ENCODE measurements at regions not wholly inside any gene's neighbourhood (a gene's known extent, or its start where the extent isn't known, plus 50 kb on each side); places are given as distances from the start of the nearest gene placed in this dataset.

DNA sequence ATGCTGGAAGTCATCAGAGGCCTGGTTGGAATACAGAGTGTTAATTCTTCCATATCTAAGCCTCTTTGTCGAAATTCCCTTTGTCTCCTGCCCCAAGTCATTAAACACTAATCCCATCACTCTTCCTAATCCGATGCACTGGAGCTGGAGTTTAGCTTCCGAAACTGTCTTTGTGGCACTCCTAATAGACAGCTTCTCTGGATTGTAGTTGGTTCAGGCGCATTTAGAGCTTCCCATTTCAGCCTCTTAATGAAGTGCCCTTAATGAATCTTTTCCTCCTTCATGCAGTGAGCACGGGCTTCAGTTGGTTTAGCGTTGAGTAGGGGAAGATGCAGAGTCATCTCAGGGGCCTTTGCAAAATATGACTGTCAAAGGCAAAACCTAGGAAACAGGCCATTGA lies 72.2 kb upstream of the MEIS1 start:
- Histone ChIP-seq H3K9ac (ENCODE audit: low read length) (no peak overlapping the region), H3K79me2 (ENCODE audit: insufficient read depth, low read length) (no peaks in the 10 kb centered on the region), H3K4me3 (ENCODE audit: insufficient read depth, low read length, poor library complexity, severe bottlenecking) (no peak overlapping the region), H3K9me3 (ENCODE audit: insufficient read depth, low read length) (no peaks in the 10 kb centered on the region), H3K27ac (ENCODE audit: low read depth, low read length) (no peak overlapping the region), H3K9me2 (replicated peaks; ENCODE audit: insufficient read depth, low read length) (no peaks in the 10 kb centered on the region), H3K27me3 (ENCODE audit: low read length) (no peaks in the 10 kb centered on the region), H3F3A (ENCODE audit: insufficient read depth) (no peaks in the 10 kb centered on the region), H3K4me2 (ENCODE audit: low read depth, low read length, poor library complexity, severe bottlenecking) (no peak overlapping the region), H4K20me1 (ENCODE audit: low read depth, low read length) (no peaks in the 10 kb centered on the region), H2AFZ (ENCODE audit: low read depth, low read length, severe bottlenecking) (no peak overlapping the region), H3K36me3 (ENCODE audit: low read length) (no peaks in the 10 kb centered on the region)
- no peak for TF ChIP-seq EZH2phosphoT487 (conservative IDR thresholded peaks at IDR 0.05; ENCODE audit: low read length)
- TF ChIP-seq, protein P1, sequence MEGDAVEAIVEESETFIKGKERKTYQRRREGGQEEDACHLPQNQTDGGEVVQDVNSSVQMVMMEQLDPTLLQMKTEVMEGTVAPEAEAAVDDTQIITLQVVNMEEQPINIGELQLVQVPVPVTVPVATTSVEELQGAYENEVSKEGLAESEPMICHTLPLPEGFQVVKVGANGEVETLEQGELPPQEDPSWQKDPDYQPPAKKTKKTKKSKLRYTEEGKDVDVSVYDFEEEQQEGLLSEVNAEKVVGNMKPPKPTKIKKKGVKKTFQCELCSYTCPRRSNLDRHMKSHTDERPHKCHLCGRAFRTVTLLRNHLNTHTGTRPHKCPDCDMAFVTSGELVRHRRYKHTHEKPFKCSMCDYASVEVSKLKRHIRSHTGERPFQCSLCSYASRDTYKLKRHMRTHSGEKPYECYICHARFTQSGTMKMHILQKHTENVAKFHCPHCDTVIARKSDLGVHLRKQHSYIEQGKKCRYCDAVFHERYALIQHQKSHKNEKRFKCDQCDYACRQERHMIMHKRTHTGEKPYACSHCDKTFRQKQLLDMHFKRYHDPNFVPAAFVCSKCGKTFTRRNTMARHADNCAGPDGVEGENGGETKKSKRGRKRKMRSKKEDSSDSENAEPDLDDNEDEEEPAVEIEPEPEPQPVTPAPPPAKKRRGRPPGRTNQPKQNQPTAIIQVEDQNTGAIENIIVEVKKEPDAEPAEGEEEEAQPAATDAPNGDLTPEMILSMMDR (IDR thresholded peaks at IDR 0.05; ENCODE audit: insufficient read depth, low read length, poor library complexity, severe bottlenecking): no peak

DNA sequence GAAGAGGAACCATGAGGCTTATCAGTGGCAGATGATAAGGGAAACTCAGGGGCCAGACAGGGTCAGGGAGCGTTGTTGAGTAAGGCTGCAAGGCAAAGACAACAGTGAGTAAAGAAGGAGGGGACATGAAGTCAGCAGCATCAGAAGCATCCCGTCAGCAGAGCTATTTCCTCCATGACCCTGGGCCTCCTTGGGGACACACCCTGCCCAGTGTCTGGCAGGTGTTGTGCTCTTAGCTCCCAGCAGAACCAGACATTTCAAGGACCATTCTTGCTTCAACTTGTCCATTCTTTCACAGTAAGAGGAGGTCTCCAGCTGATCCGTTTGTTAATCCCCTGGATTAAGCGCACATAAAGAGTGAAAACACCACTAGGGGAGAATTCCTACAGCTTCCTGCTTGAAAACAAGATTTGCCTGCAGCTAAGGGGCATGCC lies 88.7 kb upstream of the MEIS1 start:
- TF ChIP-seq, protein P1 (IDR thresholded peaks at IDR 0.05; ENCODE audit: insufficient read depth, low read length, poor library complexity, severe bottlenecking): no peak
- no peak for TF ChIP-seq EZH2phosphoT487 (conservative IDR thresholded peaks at IDR 0.05; ENCODE audit: low read length)
- Histone ChIP-seq H3F3A (ENCODE audit: insufficient read depth) (no peaks in the 10 kb centered on the region), H3K4me2 (ENCODE audit: low read depth, low read length, poor library complexity, severe bottlenecking) (no peak overlapping the region), H3K4me3 (ENCODE audit: insufficient read depth, low read length, poor library complexity, severe bottlenecking) (no peak overlapping the region), H3K9ac (ENCODE audit: low read length) (no peak overlapping the region), H3K9me2 (replicated peaks; ENCODE audit: insufficient read depth, low read length) (no peaks in the 10 kb centered on the region), H3K9me3 (ENCODE audit: insufficient read depth, low read length) (no peaks in the 10 kb centered on the region), H3K27ac (ENCODE audit: low read depth, low read length) (no peak overlapping the region), H3K36me3 (ENCODE audit: low read length) (no peaks in the 10 kb centered on the region), H3K79me2 (ENCODE audit: insufficient read depth, low read length) (no peaks in the 10 kb centered on the region), H4K20me1 (ENCODE audit: low read depth, low read length) (no peaks in the 10 kb centered on the region), H3K27me3 (ENCODE audit: low read length) (no peaks in the 10 kb centered on the region), H2AFZ (ENCODE audit: low read depth, low read length, severe bottlenecking) (no peak overlapping the region)

DNA sequence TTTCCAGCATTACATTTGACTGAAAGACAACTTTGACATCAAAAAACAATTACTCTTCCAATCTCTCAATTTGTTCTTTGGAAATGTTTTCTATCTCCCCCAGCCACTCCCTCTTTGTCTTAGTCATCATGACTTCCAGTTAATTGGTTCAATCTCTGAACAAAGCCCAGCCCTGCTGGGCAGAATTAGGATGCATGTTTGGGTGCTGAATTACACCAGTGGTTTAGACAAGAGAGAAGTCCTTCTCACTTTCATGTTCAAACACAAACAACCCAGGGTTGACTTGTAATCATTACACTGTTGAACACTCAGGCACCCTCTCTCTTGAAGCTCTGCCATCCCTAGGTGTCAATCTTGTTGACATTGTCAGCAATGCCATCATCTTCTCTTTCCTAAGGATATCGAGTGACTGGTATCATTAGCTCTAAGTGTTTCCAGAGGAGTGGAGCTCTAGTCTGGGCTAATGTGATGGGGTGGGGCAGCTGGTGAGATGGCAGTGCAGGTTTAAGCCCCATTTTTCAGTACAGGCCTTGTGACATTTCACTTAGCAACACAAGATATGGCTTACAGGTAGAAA lies 90.8 kb upstream of the MEIS1 start:
- H3K4me2 ChIP-seq (ENCODE audit: low read depth, low read length, poor library complexity, severe bottlenecking): no peak overlapping the region
- H3K4me3 ChIP-seq (ENCODE audit: insufficient read depth, low read length, poor library complexity, severe bottlenecking): no peak overlapping the region
- no peaks in the 10 kb centered on the region for H3K9me2 ChIP-seq (replicated peaks; ENCODE audit: insufficient read depth, low read length)
- no peaks in the 10 kb centered on the region for H4K20me1 ChIP-seq (ENCODE audit: low read depth, low read length)
- TF ChIP-seq EZH2phosphoT487 (conservative IDR thresholded peaks at IDR 0.05; ENCODE audit: low read length): no peak
- TF ChIP-seq, protein P1 (IDR thresholded peaks at IDR 0.05; ENCODE audit: insufficient read depth, low read length, poor library complexity, severe bottlenecking): no peak
- H3K36me3 ChIP-seq (ENCODE audit: low read length): no peaks in the 10 kb centered on the region
- no peak overlapping the region for H3K27ac ChIP-seq (ENCODE audit: low read depth, low read length)
- no peak overlapping the region for H3K9ac ChIP-seq (ENCODE audit: low read length)
- H3F3A ChIP-seq (ENCODE audit: insufficient read depth): no peaks in the 10 kb centered on the region
- H3K9me3 ChIP-seq (ENCODE audit: insufficient read depth, low read length): no peaks in the 10 kb centered on the region
- no peaks in the 10 kb centered on the region for H3K27me3 ChIP-seq (ENCODE audit: low read length)
- H2AFZ ChIP-seq (ENCODE audit: low read depth, low read length, severe bottlenecking): no peak overlapping the region
- no peaks in the 10 kb centered on the region for H3K79me2 ChIP-seq (ENCODE audit: insufficient read depth, low read length)
